ENCODE measurements at regions not wholly inside any gene's neighbourhood (a gene's known extent, or its start where the extent isn't known, plus 50 kb on each side); places are given as distances from the start of the nearest gene placed in this dataset.

DNA sequence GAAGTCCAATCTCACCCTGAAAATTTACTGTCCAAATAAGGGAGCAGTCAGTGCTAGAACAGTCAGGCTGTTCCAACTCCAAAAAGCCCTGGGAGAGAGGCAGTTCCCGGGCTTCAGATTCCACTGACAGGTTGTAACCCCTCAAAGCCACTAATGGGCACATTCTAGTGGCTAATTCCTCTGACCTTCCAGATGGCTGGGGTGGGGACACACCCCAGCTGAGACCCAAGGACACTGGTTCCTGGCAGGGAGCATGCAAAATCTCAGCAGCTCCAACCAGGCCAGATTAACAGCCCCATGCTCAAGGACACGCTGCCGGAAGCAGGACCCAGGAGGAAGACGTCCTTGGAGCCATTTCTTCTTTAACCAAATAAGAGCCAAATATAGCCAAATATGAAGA is 92.7 kb downstream of the RPL27A start:
- no peaks in the 10 kb centered on the region for H3K9me3 ChIP-seq (ENCODE audit: insufficient read depth, low read depth, low read length)
- H3K27me3 ChIP-seq (ENCODE audit: insufficient read depth, low read length, poor library complexity, severe bottlenecking): no peaks in the 10 kb centered on the region
- peaks cover 4% of the 10 kb centered on the region for H3K4me1 ChIP-seq (ENCODE audit: insufficient read depth, low read length, poor library complexity, severe bottlenecking)
- H3K9me2 ChIP-seq (replicated peaks; ENCODE audit: low read depth, low read length): no peaks in the 10 kb centered on the region
- no peak overlapping the region for H3K4me2 ChIP-seq (ENCODE audit: low read depth, low read length, poor library complexity, severe bottlenecking)
- H3K9ac ChIP-seq (ENCODE audit: low read depth, low read length, poor library complexity, severe bottlenecking): no peak overlapping the region
- H3K4me3 ChIP-seq (ENCODE audit: low read length, poor library complexity, severe bottlenecking): no peak overlapping the region
- H3K79me2 ChIP-seq (ENCODE audit: insufficient read depth, low read length): no peaks in the 10 kb centered on the region
- H4K20me1 ChIP-seq (ENCODE audit: insufficient read depth, low read length, poor library complexity, severe bottlenecking): no peaks in the 10 kb centered on the region
- TF ChIP-seq CTCF (conservative IDR thresholded peaks at IDR 0.05; ENCODE audit: low read length) (no peak), EZH2phosphoT487 (IDR thresholded peaks at IDR 0.05; ENCODE audit: borderline replicate concordance) (no peak)
- H2AFZ ChIP-seq (ENCODE audit: low read length): no peak overlapping the region
- H3K36me3 ChIP-seq (ENCODE audit: insufficient read depth, low read length): no peaks in the 10 kb centered on the region
- H3F3A ChIP-seq (ENCODE audit: low read depth): no peaks in the 10 kb centered on the region

GRCh38 chr11:8775734-8776133 is 93.1 kb downstream of the RPL27A start:
- no peak overlapping the region for H3K4me2 ChIP-seq (ENCODE audit: low read depth, low read length, poor library complexity, severe bottlenecking)

DNA sequence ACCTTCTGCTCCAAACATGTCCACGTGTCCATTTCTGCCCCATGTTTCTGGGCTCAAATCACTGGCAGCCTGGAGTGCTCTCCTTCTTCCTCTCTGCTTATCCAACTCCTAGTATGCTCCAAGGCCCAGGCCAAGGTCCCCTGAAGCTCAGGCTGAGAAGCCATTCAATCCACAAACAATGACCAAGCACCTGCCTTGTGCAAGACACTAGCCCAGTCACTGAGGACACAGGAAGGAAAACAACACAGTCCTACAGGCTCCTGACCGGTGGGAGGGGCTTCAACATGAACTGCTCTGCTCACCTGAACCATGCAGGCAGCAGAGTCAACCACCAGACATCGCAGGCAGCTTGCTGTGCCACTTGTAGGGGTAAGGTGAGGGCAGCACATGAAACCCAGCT is 93.6 kb downstream of the RPL27A start:
- H3K36me3 ChIP-seq (ENCODE audit: insufficient read depth, low read length): no peaks in the 10 kb centered on the region
- H3K27me3 ChIP-seq (ENCODE audit: insufficient read depth, low read length, poor library complexity, severe bottlenecking): no peaks in the 10 kb centered on the region
- H3F3A ChIP-seq (ENCODE audit: low read depth): no peaks in the 10 kb centered on the region
- H3K9me2 ChIP-seq (replicated peaks; ENCODE audit: low read depth, low read length): no peaks in the 10 kb centered on the region
- no peak overlapping the region for H3K4me2 ChIP-seq (ENCODE audit: low read depth, low read length, poor library complexity, severe bottlenecking)
- H3K9me3 ChIP-seq (ENCODE audit: insufficient read depth, low read depth, low read length): no peaks in the 10 kb centered on the region
- no peaks in the 10 kb centered on the region for H3K79me2 ChIP-seq (ENCODE audit: insufficient read depth, low read length)
- no peak overlapping the region for H2AFZ ChIP-seq (ENCODE audit: low read length)
- H3K9ac ChIP-seq (ENCODE audit: low read depth, low read length, poor library complexity, severe bottlenecking): no peak overlapping the region
- H3K4me1 ChIP-seq (ENCODE audit: insufficient read depth, low read length, poor library complexity, severe bottlenecking): peaks cover 4% of the 10 kb centered on the region
- H3K4me3 ChIP-seq (ENCODE audit: low read length, poor library complexity, severe bottlenecking): no peak overlapping the region
- H4K20me1 ChIP-seq (ENCODE audit: insufficient read depth, low read length, poor library complexity, severe bottlenecking): no peaks in the 10 kb centered on the region
- TF ChIP-seq CTCF (conservative IDR thresholded peaks at IDR 0.05; ENCODE audit: low read length) (no peak), EZH2phosphoT487 (IDR thresholded peaks at IDR 0.05; ENCODE audit: borderline replicate concordance) (no peak)

More at GRCh38 chr11:8775734-8776133, 93.1 kb downstream of the RPL27A start:
- Histone ChIP-seq H3K27me3 (ENCODE audit: insufficient read depth, low read length, poor library complexity, severe bottlenecking) (no peaks in the 10 kb centered on the region), H4K20me1 (ENCODE audit: insufficient read depth, low read length, poor library complexity, severe bottlenecking) (no peaks in the 10 kb centered on the region), H2AFZ (ENCODE audit: low read length) (no peak overlapping the region), H3K79me2 (ENCODE audit: insufficient read depth, low read length) (no peaks in the 10 kb centered on the region), H3K4me3 (ENCODE audit: low read length, poor library complexity, severe bottlenecking) (no peak overlapping the region), H3K4me1 (ENCODE audit: insufficient read depth, low read length, poor library complexity, severe bottlenecking) (peaks cover 4% of the 10 kb centered on the region), H3K9ac (ENCODE audit: low read depth, low read length, poor library complexity, severe bottlenecking) (no peak overlapping the region), H3K9me2 (replicated peaks; ENCODE audit: low read depth, low read length) (no peaks in the 10 kb centered on the region), H3K9me3 (ENCODE audit: insufficient read depth, low read depth, low read length) (no peaks in the 10 kb centered on the region), H3F3A (ENCODE audit: low read depth) (no peaks in the 10 kb centered on the region), H3K36me3 (ENCODE audit: insufficient read depth, low read length) (no peaks in the 10 kb centered on the region)
- TF ChIP-seq EZH2phosphoT487 (IDR thresholded peaks at IDR 0.05; ENCODE audit: borderline replicate concordance) (no peak), CTCF (conservative IDR thresholded peaks at IDR 0.05; ENCODE audit: low read length) (no peak)
